ENCODE measurements at regions not wholly inside any gene's neighbourhood (a gene's known extent, or its start where the extent isn't known, plus 50 kb on each side); places are given as distances from the start of the nearest gene placed in this dataset.
"Not testable (repeated sequence)": the region's sequence is repeated elsewhere in the genome, so short reads cannot be mapped to it uniquely, and the experiment has no call there.

- no peaks in the 10 kb centered on the region for H3K4me1 ChIP-seq
- peak; percentile 91 for DNase-seq
- no peaks in the 10 kb centered on the region for H3K9me3 ChIP-seq
- WGBS, 5 donors = 58 to 66% (median 60%) methylated on average over 5 of the region's 5 CpGs
- no peak overlapping the region for H3K4me3 ChIP-seq
- TF ChIP-seq CTCF (IDR thresholded peaks at IDR 0.05 in 8 of 11, conservative IDR thresholded peaks at IDR 0.05 in 3 of 11) (peak in 10 of 11 experiments; percentile 48 to 89 (median 82)), POLR2AphosphoS5 (IDR thresholded peaks at IDR 0.05) (peak in 1 of 3 donors; percentile 52), POLR2A (IDR thresholded peaks at IDR 0.05) (no peak)
- intact Hi-C loops (cut with DNase I; ENCODE audit: low total_unique reads) = no loop called here
- H3K27ac ChIP-seq = no peak overlapping the region
- no peaks in the 10 kb centered on the region for H3K36me3 ChIP-seq
- H3K27me3 ChIP-seq (replicated peaks in 1 of 7) = no peaks in the 10 kb centered on the region
These were observed 163.9 kb downstream of the CEMIP2 start for GRCh38 chr9:71604197-71605063.

GRCh38 chr9:71602652-71603051 is 165.7 kb downstream of the CEMIP2 start:
- Histone ChIP-seq H3K36me3 (no peaks in the 10 kb centered on the region), H3K4me3 (no peak overlapping the region), H3K4me1 (no peaks in the 10 kb centered on the region), H3K9me3 (no peaks in the 10 kb centered on the region), H3K27me3 (replicated peaks in 1 of 7) (no peaks in the 10 kb centered on the region), H3K27ac (no peak overlapping the region)
- intact Hi-C loops (cut with DNase I; ENCODE audit: low total_unique reads) = no loop called here
- DNase-seq = no peak
- TF ChIP-seq POLR2A (IDR thresholded peaks at IDR 0.05) = no peak
- no peak for TF ChIP-seq CTCF (IDR thresholded peaks at IDR 0.05 in 8 of 11, conservative IDR thresholded peaks at IDR 0.05 in 3 of 11)
- no peak for TF ChIP-seq POLR2AphosphoS5 (IDR thresholded peaks at IDR 0.05)

GRCh38 chr9:71595762-71596161 is 172.6 kb downstream of the CEMIP2 start:
- H3K36me3 ChIP-seq; H3K27me3 ChIP-seq (replicated peaks in 1 of 7); intact Hi-C loops (cut with DNase I; ENCODE audit: low total_unique reads); DNase-seq; H3K4me1 ChIP-seq; H3K9me3 ChIP-seq; H3K4me3 ChIP-seq; H3K27ac ChIP-seq: not testable (repeated sequence)
- WGBS, 5 donors = 79 to 86% (median 82%) methylated on average over 12 of the region's 12 CpGs

GRCh38 chr9:71594541-71594940 is 173.8 kb downstream of the CEMIP2 start:
- Histone ChIP-seq H3K4me1 (no peaks in the 10 kb centered on the region), H3K27me3 (replicated peaks in 1 of 7) (peaks cover 0 to 8% (median 0%) of the 10 kb centered on the region in 7 donors), H3K4me3 (no peak overlapping the region), H3K36me3 (no peaks in the 10 kb centered on the region), H3K9me3 (no peaks in the 10 kb centered on the region), H3K27ac (no peak overlapping the region)
- DNase-seq = no peak
- WGBS, 5 donors = 87 to 95% (median 90%) methylated on average over 3 of the region's 3 CpGs
- intact Hi-C loops (cut with DNase I; ENCODE audit: low total_unique reads) = no loop called here
- TF ChIP-seq POLR2AphosphoS5 (IDR thresholded peaks at IDR 0.05) (no peak), POLR2A (IDR thresholded peaks at IDR 0.05) (no peak), CTCF (IDR thresholded peaks at IDR 0.05 in 8 of 11, conservative IDR thresholded peaks at IDR 0.05 in 3 of 11) (no peak)
